ENCODE measurements at regions not wholly inside any gene's neighbourhood (a gene's known extent, or its start where the extent isn't known, plus 50 kb on each side); places are given as distances from the start of the nearest gene placed in this dataset.

- Histone ChIP-seq H2AFZ (ENCODE audit: control insufficient read depth, low read depth, low read length) (no peak overlapping the region), H3K4me2 (ENCODE audit: control insufficient read depth, insufficient read depth) (no peak overlapping the region), H3K27ac (ENCODE audit: control insufficient read depth, insufficient read depth) (no peak overlapping the region), H3K79me2 (ENCODE audit: control insufficient read depth, insufficient read depth, low read length) (no peaks in the 10 kb centered on the region), H3K9me3 (replicated peaks; ENCODE audit: control insufficient read depth, insufficient read depth, low read length) (no peaks in the 10 kb centered on the region), H3K9ac (ENCODE audit: control insufficient read depth, insufficient read depth, low read length) (no peak overlapping the region), H3K27me3 (replicated peaks in 1 of 2; ENCODE audit: control insufficient read depth in 2 of 2, insufficient read depth in 2 of 2, low read length in 1 of 2) (no peaks in the 10 kb centered on the region), H4K20me1 (ENCODE audit: control insufficient read depth, insufficient read depth) (no peaks in the 10 kb centered on the region), H3K4me1 (ENCODE audit: control insufficient read depth, insufficient read depth, low read length) (no peaks in the 10 kb centered on the region), H3K4me3 (no peak overlapping the region), H3K36me3 (ENCODE audit: control insufficient read depth in 2 of 2, insufficient read depth in 2 of 2, low read length in 1 of 2) (no peaks in the 10 kb centered on the region)
- ChIA-PET CTCF (no interaction called here), SMC1A (ENCODE audit: uncharacterized antibody, unreplicated experiment) (interaction anchor here (1.0 kb wide), 1 partner anchor 19 kb away, joined by 3 read pairs; no protein-coding TSS in a partner anchor), RAD21 (ENCODE audit: unreplicated experiment) (no interaction called here), POLR2A (no interaction called here)
- peak; percentile 44 for FAIRE-seq
- DNase-seq (ENCODE audit: low read depth, low spot score) = no peak
- no peak for ATAC-seq
- intact Hi-C loops (cut with micrococcal nuclease; ENCODE audit: unreplicated experiment) = no loop called here
- no TSS peak for BruUV-seq (replicated peaks)
- no peak for TF ChIP-seq RBBP5 (conservative IDR thresholded peaks at IDR 0.05)
- no peak for TF ChIP-seq TAF1 (IDR thresholded peaks at IDR 0.05; ENCODE audit: borderline replicate concordance, low read depth, low read length)
- TF ChIP-seq PML (IDR thresholded peaks at IDR 0.05; ENCODE audit: low read length) = no peak
- no peak for TF ChIP-seq NFIC (IDR thresholded peaks at IDR 0.05; ENCODE audit: low read depth, low read length)
- TF ChIP-seq ZNF24 (IDR thresholded peaks at IDR 0.05) = no peak
- no peak for TF ChIP-seq EGR1 (IDR thresholded peaks at IDR 0.05; ENCODE audit: borderline replicate concordance in 1 of 2, low read depth in 2 of 2, low read length in 2 of 2)
- TF ChIP-seq, protein P1, sequence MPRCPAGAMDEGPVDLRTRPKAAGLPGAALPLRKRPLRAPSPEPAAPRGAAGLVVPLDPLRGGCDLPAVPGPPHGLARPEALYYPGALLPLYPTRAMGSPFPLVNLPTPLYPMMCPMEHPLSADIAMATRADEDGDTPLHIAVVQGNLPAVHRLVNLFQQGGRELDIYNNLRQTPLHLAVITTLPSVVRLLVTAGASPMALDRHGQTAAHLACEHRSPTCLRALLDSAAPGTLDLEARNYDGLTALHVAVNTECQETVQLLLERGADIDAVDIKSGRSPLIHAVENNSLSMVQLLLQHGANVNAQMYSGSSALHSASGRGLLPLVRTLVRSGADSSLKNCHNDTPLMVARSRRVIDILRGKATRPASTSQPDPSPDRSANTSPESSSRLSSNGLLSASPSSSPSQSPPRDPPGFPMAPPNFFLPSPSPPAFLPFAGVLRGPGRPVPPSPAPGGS (IDR thresholded peaks at IDR 0.05; ENCODE audit: borderline replicate concordance, insufficient read depth, low read depth, low read length, poor library complexity, severe bottlenecking) = no peak
- no peak for TF ChIP-seq BACH1 (IDR thresholded peaks at IDR 0.05; ENCODE audit: borderline replicate concordance)
- TF ChIP-seq MXI1 (IDR thresholded peaks at IDR 0.05; ENCODE audit: low read depth, low read length) = no peak
- no peak for TF ChIP-seq SKIL (IDR thresholded peaks at IDR 0.05; ENCODE audit: low read depth, poor library complexity, severe bottlenecking)
- TF ChIP-seq EP300 (IDR thresholded peaks at IDR 0.05; ENCODE audit: borderline replicate concordance in 1 of 2, control insufficient read depth in 1 of 2, low read depth in 2 of 2, low read length in 2 of 2) = no peak
- in situ Hi-C loops (cut with MboI) = no loop called here
These were observed 523.0 kb downstream of the ANKRD7 start for GRCh38 chr7:118747473-118747872.
